Activated naive CD4-positive, alpha-beta T cell treated with anti-CD3 and anti-CD28 coated beads, Interleukin-2, amount 50 U/mL, for 16 hours (primary cell): ENCODE measurements at regions not wholly inside any gene's neighbourhood (a gene's known extent, or its start where the extent isn't known, plus 50 kb on each side); places are given as distances from the start of the nearest gene placed in this dataset.

ENCODE experiments used
- DNase-seq: peaks from one replicate; pipeline ENCODE4 v3.0.0-alpha.2; 2020

DNA sequence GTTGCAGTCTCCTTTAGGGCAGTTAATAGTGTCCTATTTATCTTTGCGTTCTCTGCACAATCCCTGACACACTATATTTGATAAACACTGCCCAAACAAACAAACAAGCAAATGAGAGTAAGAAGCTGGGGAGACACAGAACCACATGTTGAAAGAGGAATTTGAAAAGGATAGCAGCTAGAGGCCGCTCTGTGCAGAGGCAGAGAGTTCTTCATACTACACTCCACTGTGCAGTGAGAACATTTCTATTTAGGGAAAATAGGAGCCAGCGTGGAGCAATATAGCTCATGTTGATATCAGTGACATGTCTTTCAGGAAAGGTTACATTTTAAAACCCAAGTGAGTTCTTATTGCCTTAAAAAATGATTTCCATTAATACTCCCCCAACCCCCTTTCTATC is 140.3 kb upstream of the SEL1L start:
- DNase-seq = no peak

- DNase-seq = no peak
Observed at GRCh38 chr14:81676395-81676794, 142.7 kb upstream of the SEL1L start.

GRCh38 chr14:81676879-81677278 is 143.2 kb upstream of the SEL1L start:
- DNase-seq = no peak

GRCh38 chr14:81677736-81678135 is 144.1 kb upstream of the SEL1L start:
- no peak for DNase-seq

- no peak for DNase-seq
Observed at GRCh38 chr14:81679226-81679625, 145.6 kb upstream of the SEL1L start.

DNA sequence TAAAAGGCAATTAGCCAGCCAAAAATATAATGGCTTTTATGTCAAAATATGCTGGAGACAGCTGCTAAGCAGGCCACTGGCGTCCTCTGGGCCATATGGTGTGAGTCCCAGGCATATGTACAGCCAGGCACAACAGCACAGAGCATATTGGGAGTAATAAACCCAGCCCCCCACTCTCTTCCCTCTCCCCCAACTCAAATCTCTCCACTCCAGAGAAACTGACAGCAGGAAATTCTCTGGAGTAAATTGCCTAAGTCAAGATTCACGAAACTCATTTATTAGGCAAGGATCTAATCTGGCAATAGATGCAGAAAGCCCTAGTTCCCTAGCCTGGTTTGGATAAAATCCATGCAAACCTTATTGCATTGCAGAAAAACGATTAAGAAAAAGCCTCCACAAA is 147.9 kb upstream of the SEL1L start:
- DNase-seq = no peak

DNA sequence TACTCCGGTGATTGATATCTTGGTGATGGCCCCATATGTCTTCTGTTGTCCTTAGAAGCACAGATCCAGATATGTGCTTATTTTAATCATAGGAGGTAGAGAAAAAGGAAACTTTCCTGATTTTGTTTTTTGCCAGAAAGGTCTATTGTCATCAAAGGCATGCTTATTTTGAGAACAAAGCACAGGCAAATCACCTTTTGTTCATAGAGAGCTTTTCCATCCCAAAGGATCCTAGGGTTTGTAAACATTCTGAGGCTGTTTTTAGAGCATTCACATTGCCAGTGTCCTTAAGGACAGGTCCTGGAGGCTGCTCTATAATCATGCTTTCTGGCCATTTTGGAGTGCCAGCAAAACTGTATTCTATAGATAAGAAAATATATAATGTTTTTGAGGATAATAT is 148.5 kb upstream of the SEL1L start:
- DNase-seq = no peak

DNA sequence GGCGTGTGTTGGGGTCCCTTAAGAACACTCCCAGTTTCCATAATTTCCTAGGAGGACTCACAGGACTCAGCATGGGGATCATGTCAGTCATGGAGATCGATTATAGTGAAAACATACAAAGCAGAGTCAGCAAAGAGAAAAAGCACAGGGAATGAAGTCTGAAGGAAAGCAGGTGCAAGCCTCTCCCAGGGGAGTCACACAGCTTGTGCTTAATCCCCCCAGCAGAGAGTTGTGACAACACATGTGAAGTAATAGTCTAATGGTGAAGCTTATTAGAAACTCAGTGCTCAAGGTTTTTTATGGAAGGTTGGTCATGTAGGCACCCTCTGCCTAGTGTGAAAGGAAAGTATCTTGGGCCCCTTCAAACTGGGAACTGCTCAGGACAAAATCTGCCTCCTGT is 149.0 kb upstream of the SEL1L start:
- no peak for DNase-seq

DNA sequence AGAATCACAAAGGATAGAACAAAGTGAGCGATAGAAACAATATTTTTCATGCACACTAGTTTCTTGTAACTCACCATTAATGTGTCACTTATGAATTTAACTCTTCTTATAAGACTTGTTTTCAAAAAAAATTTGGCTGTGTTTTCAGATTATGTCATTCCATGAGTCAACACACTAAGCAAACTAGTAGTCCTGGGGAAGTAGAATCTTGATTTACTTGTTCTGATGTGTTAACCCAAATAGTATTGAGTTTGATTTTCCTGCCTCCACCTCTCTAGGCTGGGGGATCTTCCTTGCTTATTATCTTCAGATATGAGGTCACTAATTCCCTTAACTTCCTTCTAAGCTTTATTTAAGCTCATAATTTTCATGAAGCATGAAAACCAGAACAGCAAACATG is 151.0 kb upstream of the SEL1L start:
- no peak for DNase-seq

DNA sequence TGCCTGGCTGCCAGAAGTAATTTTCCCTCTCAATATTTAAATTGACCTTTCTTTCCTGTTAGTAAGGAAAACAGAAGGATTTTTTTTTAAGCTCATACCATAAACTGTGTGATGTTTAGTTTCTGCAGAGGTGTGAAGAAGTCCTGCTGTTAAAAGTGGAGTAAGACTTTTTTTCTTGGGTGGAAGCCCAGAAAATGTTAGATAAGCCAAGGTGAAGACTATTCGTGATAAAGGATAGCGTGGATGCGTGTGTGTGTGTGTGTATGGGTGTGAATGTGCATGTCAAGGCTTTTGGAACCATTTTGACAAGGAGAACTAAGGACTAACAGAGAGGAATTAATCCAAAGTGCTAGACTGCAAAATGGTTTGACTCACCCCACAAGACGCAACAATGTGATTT is 152.9 kb upstream of the SEL1L start:
- DNase-seq = no peak

DNA sequence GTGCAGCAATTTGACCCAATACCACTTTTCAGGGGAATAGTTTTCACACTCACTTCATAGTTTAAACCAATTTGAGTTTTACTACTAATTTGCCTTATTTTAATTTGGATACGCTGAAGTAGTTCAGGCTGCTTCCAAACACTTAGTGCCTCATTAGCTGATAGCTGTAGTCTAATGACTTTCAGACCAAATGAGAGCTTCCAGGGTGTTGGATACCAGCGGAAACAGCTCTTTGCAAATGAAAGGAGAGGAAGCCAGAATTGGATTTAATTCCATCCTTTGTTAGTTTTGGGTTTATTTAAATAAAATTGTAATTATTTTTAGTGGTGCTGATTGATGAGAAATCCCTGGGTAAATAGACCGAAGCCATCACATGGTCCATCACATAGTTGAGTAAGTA is 158.3 kb upstream of the SEL1L start:
- no peak for DNase-seq

GRCh38 chr14:81694419-81694818 is 160.8 kb upstream of the SEL1L start:
- no peak for DNase-seq

GRCh38 chr14:81709681-81710080 is 176.0 kb upstream of the SEL1L start:
- DNase-seq = no peak

DNA sequence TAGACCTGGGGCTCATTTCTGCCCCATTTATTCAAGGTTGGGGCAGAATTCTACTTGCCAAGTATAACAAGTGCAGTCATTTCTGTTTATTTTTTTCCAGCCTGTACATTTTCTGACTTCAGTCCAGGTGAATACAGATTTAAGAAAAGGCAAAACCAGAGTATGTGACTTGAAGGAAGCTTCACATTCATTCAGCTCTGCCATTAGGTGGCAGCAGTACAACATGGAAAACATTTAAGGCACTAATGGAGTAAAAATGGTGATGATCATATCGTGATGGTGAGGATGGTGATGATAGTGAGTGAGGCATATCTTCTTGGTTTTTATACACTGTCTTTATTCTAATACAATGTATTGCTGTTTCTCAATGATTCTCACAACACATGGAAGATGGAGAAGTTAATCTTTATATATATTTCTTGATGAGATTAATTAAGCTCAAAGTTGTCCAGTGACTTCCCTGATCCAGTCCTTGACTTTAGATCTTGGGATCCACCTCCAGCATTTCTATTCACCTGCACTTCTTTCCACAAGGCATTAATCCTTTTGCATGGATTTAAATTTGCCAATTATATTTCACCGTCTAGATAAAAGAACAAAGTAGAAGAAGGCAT is 176.7 kb upstream of the SEL1L start:
- DNase-seq = no peak

GRCh38 chr14:81715731-81716130 is 182.1 kb upstream of the SEL1L start:
- no peak for DNase-seq

DNA sequence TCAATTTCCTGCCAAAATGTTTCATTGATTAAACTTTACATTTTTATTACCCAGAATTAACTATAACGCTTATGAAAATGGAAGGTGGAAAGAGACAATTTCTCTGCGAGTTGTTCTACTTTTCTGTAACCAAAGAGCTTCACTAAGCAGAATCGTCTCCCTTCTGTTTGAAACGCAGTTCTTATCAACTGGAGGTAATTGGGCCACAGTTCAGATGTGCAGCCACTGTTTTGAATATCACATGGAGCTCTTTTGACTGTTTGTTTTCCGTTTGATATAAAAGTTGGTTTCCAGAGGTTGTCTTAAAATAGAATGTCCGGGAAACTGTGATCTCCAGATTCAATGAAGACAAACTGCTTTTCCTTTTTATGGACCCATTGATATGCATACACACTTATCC is 183.3 kb upstream of the SEL1L start:
- no peak for DNase-seq

GRCh38 chr14:81723956-81724355 is 190.3 kb upstream of the SEL1L start:
- no peak for DNase-seq

GRCh38 chr14:81727218-81727617 is 193.6 kb upstream of the SEL1L start:
- DNase-seq = no peak

GRCh38 chr14:81728447-81728846 is 194.8 kb upstream of the SEL1L start:
- DNase-seq = no peak

GRCh38 chr14:81729622-81730021 is 196.0 kb upstream of the SEL1L start:
- DNase-seq = no peak

- no peak for DNase-seq
Observed at GRCh38 chr14:81737938-81738337, 204.3 kb upstream of the SEL1L start.

DNA sequence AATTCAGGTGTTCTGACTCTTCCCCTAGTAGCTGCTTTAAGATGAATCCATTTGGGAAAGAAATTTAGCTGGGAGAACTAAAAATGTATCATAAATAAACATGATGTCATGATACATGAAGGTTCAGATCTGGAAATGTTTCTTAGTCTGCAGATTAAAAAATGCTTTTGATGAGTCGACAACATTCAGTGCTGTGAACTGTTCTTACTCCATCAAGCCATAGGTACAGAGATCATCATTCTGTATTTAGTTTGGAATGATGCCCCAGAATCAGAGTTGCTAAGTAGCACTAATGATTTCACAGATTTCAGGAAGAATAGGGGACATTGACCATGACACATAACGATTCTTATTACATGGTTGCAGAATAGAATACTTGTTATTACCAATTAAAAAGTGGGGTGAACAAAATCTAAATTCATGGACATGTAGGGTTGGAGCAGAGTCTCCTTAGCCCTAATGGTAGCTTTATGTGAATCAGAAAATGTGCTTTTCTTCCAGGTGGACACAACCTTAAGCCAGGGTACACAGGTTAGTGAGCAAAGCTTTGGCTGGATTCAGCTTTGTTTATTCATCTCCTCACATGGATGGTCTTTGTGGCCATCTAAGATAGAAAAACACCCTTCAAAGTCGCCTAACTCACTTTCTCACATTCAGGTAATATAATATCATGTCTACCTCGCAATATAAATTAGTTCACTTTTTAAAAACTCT is 205.4 kb upstream of the SEL1L start:
- DNase-seq = no peak

DNA sequence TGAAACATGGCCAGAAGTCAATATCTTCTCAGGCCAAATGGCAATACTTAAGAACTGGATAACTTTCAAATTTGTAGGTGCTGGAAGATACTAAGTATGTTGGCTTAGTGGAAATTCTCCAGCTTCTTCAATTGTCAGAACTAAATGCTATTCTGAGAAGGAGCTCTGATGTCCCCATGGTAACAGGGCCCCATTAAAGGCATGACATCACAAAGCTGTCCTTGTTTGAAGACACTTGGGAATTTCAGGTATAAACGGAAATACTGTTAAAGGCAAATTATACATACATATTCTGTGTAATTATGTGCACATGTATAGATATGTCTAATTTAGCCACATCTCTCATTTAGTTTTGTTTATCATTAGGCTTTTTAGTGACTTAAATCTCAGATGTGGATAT is 210.0 kb upstream of the SEL1L start:
- no peak for DNase-seq

GRCh38 chr14:81751198-81751597 is 217.5 kb upstream of the SEL1L start:
- no peak for DNase-seq

DNA sequence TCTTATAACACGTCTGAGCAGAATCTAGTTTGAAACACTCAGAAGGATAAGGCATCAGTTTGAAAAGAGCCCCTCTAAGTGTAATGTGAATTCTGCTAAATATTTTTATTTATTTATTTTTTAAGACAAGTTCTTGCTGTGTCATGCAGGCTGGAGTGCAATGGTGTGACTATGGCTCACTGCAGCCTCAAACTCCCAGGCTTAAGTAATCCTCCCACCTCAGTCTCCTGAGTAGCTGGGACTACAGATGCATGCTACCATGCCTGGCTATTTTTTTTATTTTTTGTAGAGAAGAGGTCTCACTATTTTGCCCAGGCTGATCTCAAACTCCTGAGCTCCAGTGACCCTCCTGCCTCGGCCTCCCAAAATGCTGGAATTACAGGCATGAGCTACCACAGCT is 225.9 kb upstream of the SEL1L start:
- DNase-seq = no peak
